DND-41 (cell line): ENCODE measurements at regions not wholly inside any gene's neighbourhood (a gene's known extent, or its start where the extent isn't known, plus 50 kb on each side); places are given as distances from the start of the nearest gene placed in this dataset.

Experiments
- CTCF ChIP-seq: IDR thresholded peaks from 2 replicates; pipeline ENCODE4 v1.5.1; 2012; ENCODE audit warnings: borderline replicate concordance, low read length, moderate library complexity, mild to moderate bottlenecking; ENCODE audit not compliant: poor library complexity, severe bottlenecking; ENCODE audit errors: extremely low read depth
- EZH2 ChIP-seq: IDR thresholded peaks from 3 replicates; pipeline ENCODE4 v1.6.1; 2012; ENCODE audit warnings: borderline replicate concordance, low read depth, mild to moderate bottlenecking, moderate library complexity, low read length, inconsistent platforms; ENCODE audit not compliant: severe bottlenecking

GRCh38 chr21:43272591-43272990 is 103.8 kb downstream of the CRYAA start:
- no peak for TF ChIP-seq CTCF
- TF ChIP-seq EZH2 = no peak
